Gastroesophageal sphincter (tissue), 3 donors: ENCODE measurements at regions not wholly inside any gene's neighbourhood (a gene's known extent, or its start where the extent isn't known, plus 50 kb on each side); places are given as distances from the start of the nearest gene placed in this dataset.

ENCODE experiments used
- CTCF ChIP-seq, 4 experiments: fragments of 200-600 bp in 2 of 4; fragments of 450-650 bp in 2 of 4; sonication (generic) in 1 of 4; IDR thresholded peaks; one replicate each; pipeline ENCODE4 v1.5.1; 2017 to 2019; ENCODE audit warnings: antibody characterized with exemption in 4 of 4, mild to moderate bottlenecking in 2 of 4, moderate library complexity in 2 of 4
- POLR2A ChIP-seq, 2 donors: fragments of 450-650 bp; IDR thresholded peaks; one replicate each; pipeline ENCODE4 v1.6.1; 2017; ENCODE audit warnings: antibody characterized with exemption in 2 of 2, mild to moderate bottlenecking in 2 of 2, moderate library complexity in 1 of 2

GRCh38 chr10:64329510-64329909, 808.3 kb downstream of the REEP3 start:
- no peak for TF ChIP-seq CTCF (IDR thresholded peaks at IDR 0.05)
- TF ChIP-seq POLR2A (IDR thresholded peaks at IDR 0.05), result no peak
